ENCODE measurements at regions not wholly inside any gene's neighbourhood (a gene's known extent, or its start where the extent isn't known, plus 50 kb on each side); places are given as distances from the start of the nearest gene placed in this dataset.

DNA sequence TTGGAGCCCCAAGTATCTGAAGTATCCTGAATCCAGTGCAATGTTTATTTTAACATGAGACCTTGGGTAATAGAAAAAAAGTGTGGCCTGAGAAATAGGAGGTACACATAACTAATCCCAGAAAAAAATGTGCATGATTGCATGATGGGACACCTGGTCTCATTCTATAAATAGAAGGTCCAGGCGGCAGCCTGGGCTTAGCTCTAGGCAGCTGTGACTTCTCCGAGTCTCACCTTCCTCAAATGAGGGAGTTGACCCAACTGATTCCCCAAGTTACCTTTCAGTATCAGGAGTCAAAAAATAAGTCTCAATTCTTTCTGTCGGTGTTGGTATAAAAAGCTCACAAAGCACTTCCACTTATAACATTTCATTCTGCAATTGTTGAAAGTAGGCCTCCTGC, 65.9 kb upstream of the CCDC190 start:
- Histone ChIP-seq H3K9ac (ENCODE audit: low read length) (no peak overlapping the region), H3F3A (ENCODE audit: insufficient read depth, low read length) (peaks cover 5% of the 10 kb centered on the region; the same call in 1 of the 2 replicates), H2AFZ (ENCODE audit: low read length) (peak overlapping the region; percentile 8; the same call in 1 of the 2 replicates), H3K4me3 (ENCODE audit: low read length) (no peak overlapping the region), H3K4me1 (ENCODE audit: low read length) (peaks cover 9% of the 10 kb centered on the region), H3K36me3 (replicated peaks; ENCODE audit: insufficient read depth, low read length) (no peaks in the 10 kb centered on the region), H3K79me2 (ENCODE audit: low read length) (no peaks in the 10 kb centered on the region), H3K27me3 (replicated peaks; ENCODE audit: insufficient read depth, low read length) (no peaks in the 10 kb centered on the region), H3K9me3 (replicated peaks; ENCODE audit: insufficient read depth, low read length) (no peaks in the 10 kb centered on the region), H3K4me2 (ENCODE audit: low read depth, low read length) (peak overlapping the region; percentile 24; the same call in 1 of the 2 replicates), H4K20me1 (ENCODE audit: insufficient read depth, low read length) (no peaks in the 10 kb centered on the region), H3K9me2 (replicated peaks; ENCODE audit: insufficient read depth, low read length) (no peaks in the 10 kb centered on the region), H3K27ac (ENCODE audit: low read length) (peak overlapping the region; percentile 12; the same call in 1 of the 2 replicates)
- peak; percentile 49 for DNase-seq
- TF ChIP-seq CTCF (IDR thresholded peaks at IDR 0.05; ENCODE audit: low read length) (no peak), EZH2phosphoT487 (IDR thresholded peaks at IDR 0.05; ENCODE audit: low read length) (no peak), EZH2 (optimal IDR thresholded peaks at IDR 0.05; ENCODE audit: low read depth, low read length) (no peak)

- no peaks in the 10 kb centered on the region for H3K9me2 ChIP-seq (replicated peaks; ENCODE audit: insufficient read depth, low read length)
- H3K4me1 ChIP-seq (ENCODE audit: low read length): peaks cover 9% of the 10 kb centered on the region
- H3K9ac ChIP-seq (ENCODE audit: low read length): no peak overlapping the region
- H3K27me3 ChIP-seq (replicated peaks; ENCODE audit: insufficient read depth, low read length): no peaks in the 10 kb centered on the region
- peaks cover 5% of the 10 kb centered on the region; the same call in 1 of the 2 replicates for H3F3A ChIP-seq (ENCODE audit: insufficient read depth, low read length)
- H3K79me2 ChIP-seq (ENCODE audit: low read length): no peaks in the 10 kb centered on the region
- no peaks in the 10 kb centered on the region for H3K9me3 ChIP-seq (replicated peaks; ENCODE audit: insufficient read depth, low read length)
- TF ChIP-seq EZH2phosphoT487 (IDR thresholded peaks at IDR 0.05; ENCODE audit: low read length): no peak
- TF ChIP-seq CTCF (IDR thresholded peaks at IDR 0.05; ENCODE audit: low read length): no peak
- TF ChIP-seq EZH2 (optimal IDR thresholded peaks at IDR 0.05; ENCODE audit: low read depth, low read length): no peak
- no peaks in the 10 kb centered on the region for H3K36me3 ChIP-seq (replicated peaks; ENCODE audit: insufficient read depth, low read length)
- H3K4me2 ChIP-seq (ENCODE audit: low read depth, low read length): no peak overlapping the region
- no peaks in the 10 kb centered on the region for H4K20me1 ChIP-seq (ENCODE audit: insufficient read depth, low read length)
- no peak for DNase-seq
- H3K4me3 ChIP-seq (ENCODE audit: low read length): no peak overlapping the region
- no peak overlapping the region for H3K27ac ChIP-seq (ENCODE audit: low read length)
- no peak overlapping the region for H2AFZ ChIP-seq (ENCODE audit: low read length)
These were observed 63.2 kb upstream of the CCDC190 start for GRCh38 chr1:162924179-162924578.

DNA sequence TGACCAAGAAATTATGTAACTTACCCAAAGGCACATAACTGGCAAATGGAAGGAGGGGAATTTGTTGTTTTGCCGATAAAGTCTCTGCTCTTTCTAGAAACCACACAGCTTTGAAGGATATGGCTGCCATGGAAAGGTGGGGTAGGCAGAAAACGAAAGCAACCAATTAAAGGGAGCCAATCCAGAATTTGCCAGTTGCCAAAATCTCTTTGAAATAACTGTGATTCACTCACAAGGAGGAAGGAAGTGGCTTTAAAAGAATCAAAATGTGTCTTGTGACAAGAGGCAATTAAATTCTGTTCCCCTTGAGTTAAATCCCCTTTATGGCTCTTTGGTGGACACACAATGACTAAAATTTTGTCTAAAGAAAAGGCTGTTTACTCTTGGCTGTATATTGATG, 61.2 kb upstream of the CCDC190 start:
- Histone ChIP-seq H3K79me2 (ENCODE audit: low read length) (no peaks in the 10 kb centered on the region), H3K4me3 (ENCODE audit: low read length) (no peak overlapping the region), H3K9ac (ENCODE audit: low read length) (no peak overlapping the region), H3K27me3 (replicated peaks; ENCODE audit: insufficient read depth, low read length) (no peaks in the 10 kb centered on the region), H3K27ac (ENCODE audit: low read length) (no peak overlapping the region), H3K9me2 (replicated peaks; ENCODE audit: insufficient read depth, low read length) (no peaks in the 10 kb centered on the region), H4K20me1 (ENCODE audit: insufficient read depth, low read length) (no peaks in the 10 kb centered on the region), H3K36me3 (replicated peaks; ENCODE audit: insufficient read depth, low read length) (no peaks in the 10 kb centered on the region), H2AFZ (ENCODE audit: low read length) (no peak overlapping the region), H3K4me2 (ENCODE audit: low read depth, low read length) (no peak overlapping the region), H3F3A (ENCODE audit: insufficient read depth, low read length) (peaks cover 5% of the 10 kb centered on the region; the same call in 1 of the 2 replicates), H3K9me3 (replicated peaks; ENCODE audit: insufficient read depth, low read length) (no peaks in the 10 kb centered on the region), H3K4me1 (ENCODE audit: low read length) (peaks cover 9% of the 10 kb centered on the region)
- TF ChIP-seq EZH2phosphoT487 (IDR thresholded peaks at IDR 0.05; ENCODE audit: low read length) (no peak), EZH2 (optimal IDR thresholded peaks at IDR 0.05; ENCODE audit: low read depth, low read length) (no peak), CTCF (IDR thresholded peaks at IDR 0.05; ENCODE audit: low read length) (no peak)
- no peak for DNase-seq

Measured in MM.1S (cell line).